K562 (cell line): ENCODE measurements at regions not wholly inside any gene's neighbourhood (a gene's known extent, or its start where the extent isn't known, plus 50 kb on each side); places are given as distances from the start of the nearest gene placed in this dataset.
A peak's percentile ranks its signal among the peaks of the same experiment; 100 is the strongest.

ENCODE experiments used
- ARNT ChIP-seq, 2 experiments: fragments of 450-650 bp; IDR thresholded peaks; 2 replicates each; pipeline ENCODE4 v1.6.1; 2016; ENCODE audit warnings: mild to moderate bottlenecking in 1 of 2
- BRCA1 ChIP-seq, 2 experiments: fragments of 450-650 bp in 1 of 2; sonication (generic) in 1 of 2; formaldehyde crosslinking in 1 of 2; IDR thresholded peaks; 2 replicates each; pipeline versions ENCODE4 v1.5.0 to v1.6.1; 2017 to 2020; ENCODE audit warnings: mild to moderate bottlenecking in 1 of 2, missing genetic modification reagents in 1 of 2
- ESRRA ChIP-seq: fragments of 450-650 bp; IDR thresholded peaks from 2 replicates; pipeline ENCODE4 v1.6.1; 2014; ENCODE audit warnings: low read depth, mild to moderate bottlenecking, moderate library complexity, borderline replicate concordance
- GABPB2 ChIP-seq: fragments of 250-450 bp; sonication (Bioruptor Pico); conservative IDR thresholded peaks from 2 replicates; pipeline ENCODE4 v1.5.1; 2021; ENCODE audit warnings: mild to moderate bottlenecking
- HLTF ChIP-seq: fragments of 450-650 bp; IDR thresholded peaks from 2 replicates; pipeline ENCODE4 v1.6.1; 2016
- KLF1 ChIP-seq: fragments of 450-650 bp; IDR thresholded peaks from 2 replicates; pipeline ENCODE4 v1.6.1; 2016; ENCODE audit warnings: missing genetic modification characterization, missing compliant biosample characterization
- MCM2 ChIP-seq: fragments of 450-650 bp; IDR thresholded peaks from 2 replicates; pipeline ENCODE4 v1.6.1; 2017; ENCODE audit warnings: low read depth, mild to moderate bottlenecking
- MEIS2 ChIP-seq: fragments of 450-650 bp; IDR thresholded peaks from 2 replicates; pipeline ENCODE4 v1.6.1; 2014; ENCODE audit warnings: mild to moderate bottlenecking; ENCODE audit not compliant: partially characterized antibody
- POLR2AphosphoS5 ChIP-seq: IDR thresholded peaks from 2 replicates; pipeline ENCODE4 v1.6.1; 2011; ENCODE audit warnings: mild to moderate bottlenecking, low read depth, low read length, moderate library complexity; ENCODE audit not compliant: control insufficient read depth, insufficient read depth
- RBFOX2 ChIP-seq: fragments of 200-400 bp; formaldehyde crosslinking; IDR thresholded peaks from 2 replicates; pipeline ENCODE4 v1.6.1; 2017; ENCODE audit warnings: low read depth, mild to moderate bottlenecking, low read length, moderate library complexity
- RBM22 ChIP-seq: fragments of 200-400 bp; formaldehyde crosslinking; IDR thresholded peaks from 2 replicates; pipeline ENCODE4 v1.6.1; 2018; ENCODE audit warnings: low read length, low read depth; ENCODE audit not compliant: poor library complexity, severe bottlenecking
- SMAD2 ChIP-seq: fragments of 150-350 bp; IDR thresholded peaks from 2 replicates; pipeline ENCODE4 v1.6.1; 2014; ENCODE audit warnings: low read depth, mild to moderate bottlenecking, low read length
- SRSF3 ChIP-seq: fragments of 200-400 bp; formaldehyde crosslinking; IDR thresholded peaks from 2 replicates; pipeline ENCODE4 v1.6.1; 2016; ENCODE audit warnings: mild to moderate bottlenecking, low read length, moderate library complexity; ENCODE audit not compliant: insufficient read depth
- SRSF9 ChIP-seq: fragments of 200-400 bp; formaldehyde crosslinking; IDR thresholded peaks from 2 replicates; pipeline ENCODE4 v1.6.1; 2017; ENCODE audit warnings: low read depth, low read length, borderline replicate concordance
- TARDBP ChIP-seq: fragments of 450-650 bp; IDR thresholded peaks from 2 replicates; pipeline ENCODE4 v1.6.1; 2016
- ZBED1 ChIP-seq: IDR thresholded peaks from 2 replicates; pipeline ENCODE4 v1.6.1; 2014
- ZNF263 ChIP-seq: sonication (generic); formaldehyde crosslinking; IDR thresholded peaks from 2 replicates; pipeline ENCODE4 v1.8.0; 2022; ENCODE audit warnings: mild to moderate bottlenecking, missing genetic modification reagents, borderline replicate concordance
- ZNF561 ChIP-seq: fragments of 450-650 bp; formaldehyde crosslinking; conservative IDR thresholded peaks from 2 replicates; pipeline ENCODE4 v1.4.0; 2020; ENCODE audit warnings: mild to moderate bottlenecking, moderate library complexity
- ZNF76 ChIP-seq: fragments of 250-450 bp; sonication (Bioruptor Pico); IDR thresholded peaks from 2 replicates; pipeline ENCODE4 v1.4.0; 2020; ENCODE audit warnings: mild to moderate bottlenecking, moderate library complexity, borderline replicate concordance
- ZNF764 ChIP-seq: fragments of 250-450 bp; sonication (Bioruptor Pico); IDR thresholded peaks from 2 replicates; pipeline ENCODE4 v1.4.0; 2020; ENCODE audit warnings: low read depth, mild to moderate bottlenecking, moderate library complexity
- TF ChIP-seq, protein P1 (sequence below): fragments of 200-800 bp; sonication (Bioruptor generic); IDR thresholded peaks from 2 replicates; pipeline ENCODE4 v1.6.1; 2017; ENCODE audit warnings: missing genetic modification characterization, missing compliant biosample characterization
- TF ChIP-seq, protein P2 (sequence below): IDR thresholded peaks from 2 replicates; pipeline ENCODE4 v1.6.1; 2012; ENCODE audit warnings: low read depth, low read length, improper control_type of control experiment, borderline replicate concordance
- TF ChIP-seq, protein P3 (sequence below), 2 experiments: IDR thresholded peaks; 2 replicates each; pipeline ENCODE4 v1.6.1; 2012; ENCODE audit warnings: improper control_type of control experiment in 2 of 2, low read depth in 2 of 2, low read length in 2 of 2, borderline replicate concordance in 1 of 2

DNA sequence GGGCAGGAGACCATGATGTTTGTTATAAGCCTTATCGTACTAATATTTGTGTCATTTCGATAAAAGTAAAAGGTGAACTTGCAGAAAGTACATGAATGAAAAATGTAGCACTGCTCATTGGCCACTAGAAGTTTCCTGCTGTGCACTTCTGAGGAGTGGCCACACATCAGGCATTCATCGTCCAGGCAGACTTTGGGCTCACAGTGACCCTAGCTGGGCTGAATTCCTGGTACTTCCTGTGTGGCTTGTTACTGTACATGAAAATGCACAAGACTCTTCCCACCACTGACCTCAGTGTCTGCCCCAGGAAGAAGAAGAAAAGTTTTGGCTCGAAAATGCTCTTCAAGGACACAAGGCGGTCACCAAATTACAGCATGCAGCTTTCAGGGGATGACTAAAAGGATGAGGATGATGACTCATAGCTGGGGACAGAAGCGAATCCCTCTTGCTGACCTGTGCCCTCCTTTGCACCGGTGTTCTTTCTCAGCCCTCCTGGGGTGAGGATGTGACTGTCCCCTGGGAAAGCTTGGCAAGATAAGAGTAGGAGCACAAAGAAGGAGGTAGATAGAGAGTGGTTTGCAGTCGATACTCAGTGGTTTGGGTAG, 252.4 kb upstream of the KAZN start (continued):
- TF ChIP-seq, protein P1, sequence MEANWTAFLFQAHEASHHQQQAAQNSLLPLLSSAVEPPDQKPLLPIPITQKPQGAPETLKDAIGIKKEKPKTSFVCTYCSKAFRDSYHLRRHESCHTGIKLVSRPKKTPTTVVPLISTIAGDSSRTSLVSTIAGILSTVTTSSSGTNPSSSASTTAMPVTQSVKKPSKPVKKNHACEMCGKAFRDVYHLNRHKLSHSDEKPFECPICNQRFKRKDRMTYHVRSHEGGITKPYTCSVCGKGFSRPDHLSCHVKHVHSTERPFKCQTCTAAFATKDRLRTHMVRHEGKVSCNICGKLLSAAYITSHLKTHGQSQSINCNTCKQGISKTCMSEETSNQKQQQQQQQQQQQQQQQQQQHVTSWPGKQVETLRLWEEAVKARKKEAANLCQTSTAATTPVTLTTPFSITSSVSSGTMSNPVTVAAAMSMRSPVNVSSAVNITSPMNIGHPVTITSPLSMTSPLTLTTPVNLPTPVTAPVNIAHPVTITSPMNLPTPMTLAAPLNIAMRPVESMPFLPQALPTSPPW (CRISPR knock-in tag): no peak
- no peak for TF ChIP-seq KLF1 (tag)
- no peak for TF ChIP-seq ZNF263 (CRISPR knock-in tag)
- no peak for TF ChIP-seq BRCA1 (IDR thresholded peaks at IDR 0.05)
- TF ChIP-seq BRCA1 (CRISPR knock-in tag; IDR thresholded peaks at IDR 0.05): no peak
- no peak for TF ChIP-seq SRSF9
- no peak for TF ChIP-seq GABPB2
- TF ChIP-seq ZNF76 (CRISPR knock-in tag): no peak
- TF ChIP-seq RBM22: no peak
- no peak for TF ChIP-seq SRSF3
- no peak for TF ChIP-seq MCM2
- no peak for TF ChIP-seq MEIS2
- no peak for TF ChIP-seq POLR2AphosphoS5
- TF ChIP-seq ARNT (IDR thresholded peaks at IDR 0.05): no peak
- TF ChIP-seq ZNF561 (CRISPR knock-in tag): no peak
- TF ChIP-seq ZBED1: no peak
- TF ChIP-seq SMAD2: no peak
- no peak for TF ChIP-seq TARDBP
- TF ChIP-seq, protein P2, sequence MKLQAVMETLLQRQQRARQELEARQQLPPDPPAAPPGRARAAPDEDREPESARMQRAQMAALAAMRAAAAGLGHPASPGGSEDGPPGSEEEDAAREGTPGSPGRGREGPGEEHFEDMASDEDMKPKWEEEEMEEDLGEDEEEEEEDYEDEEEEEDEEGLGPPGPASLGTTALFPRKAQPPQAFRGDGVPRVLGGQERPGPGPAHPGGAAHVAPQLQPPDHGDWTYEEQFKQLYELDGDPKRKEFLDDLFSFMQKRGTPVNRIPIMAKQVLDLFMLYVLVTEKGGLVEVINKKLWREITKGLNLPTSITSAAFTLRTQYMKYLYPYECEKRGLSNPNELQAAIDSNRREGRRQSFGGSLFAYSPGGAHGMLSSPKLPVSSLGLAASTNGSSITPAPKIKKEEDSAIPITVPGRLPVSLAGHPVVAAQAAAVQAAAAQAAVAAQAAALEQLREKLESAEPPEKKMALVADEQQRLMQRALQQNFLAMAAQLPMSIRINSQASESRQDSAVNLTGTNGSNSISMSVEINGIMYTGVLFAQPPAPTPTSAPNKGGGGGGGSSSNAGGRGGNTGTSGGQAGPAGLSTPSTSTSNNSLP: no peak
- TF ChIP-seq ZNF764: no peak
- peak; percentile 44 for TF ChIP-seq ESRRA
- TF ChIP-seq RBFOX2: no peak
- TF ChIP-seq, protein P3, sequence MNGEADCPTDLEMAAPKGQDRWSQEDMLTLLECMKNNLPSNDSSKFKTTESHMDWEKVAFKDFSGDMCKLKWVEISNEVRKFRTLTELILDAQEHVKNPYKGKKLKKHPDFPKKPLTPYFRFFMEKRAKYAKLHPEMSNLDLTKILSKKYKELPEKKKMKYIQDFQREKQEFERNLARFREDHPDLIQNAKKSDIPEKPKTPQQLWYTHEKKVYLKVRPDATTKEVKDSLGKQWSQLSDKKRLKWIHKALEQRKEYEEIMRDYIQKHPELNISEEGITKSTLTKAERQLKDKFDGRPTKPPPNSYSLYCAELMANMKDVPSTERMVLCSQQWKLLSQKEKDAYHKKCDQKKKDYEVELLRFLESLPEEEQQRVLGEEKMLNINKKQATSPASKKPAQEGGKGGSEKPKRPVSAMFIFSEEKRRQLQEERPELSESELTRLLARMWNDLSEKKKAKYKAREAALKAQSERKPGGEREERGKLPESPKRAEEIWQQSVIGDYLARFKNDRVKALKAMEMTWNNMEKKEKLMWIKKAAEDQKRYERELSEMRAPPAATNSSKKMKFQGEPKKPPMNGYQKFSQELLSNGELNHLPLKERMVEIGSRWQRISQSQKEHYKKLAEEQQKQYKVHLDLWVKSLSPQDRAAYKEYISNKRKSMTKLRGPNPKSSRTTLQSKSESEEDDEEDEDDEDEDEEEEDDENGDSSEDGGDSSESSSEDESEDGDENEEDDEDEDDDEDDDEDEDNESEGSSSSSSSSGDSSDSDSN (IDR thresholded peaks at IDR 0.05; ENCODE audit: borderline replicate concordance in 1 of 2, low read depth in 2 of 2, low read length in 2 of 2): no peak
- no peak for TF ChIP-seq HLTF
